NCI-H128 (cell line): ENCODE measurements at regions not wholly inside any gene's neighbourhood (a gene's known extent, or its start where the extent isn't known, plus 50 kb on each side); places are given as distances from the start of the nearest gene placed in this dataset.

Experiments used
- DNase-seq: peaks from one replicate; lab custom pipeline; 2025; ENCODE audit not compliant: unreplicated experiment; lab: John Stamatoyannopoulos, UW

- no peak for DNase-seq
Observed at GRCh38 chr9:86798966-86799365, 148.3 kb downstream of the GAS1 start.

- DNase-seq = no peak
Observed at GRCh38 chr9:86796666-86797065, 150.6 kb downstream of the GAS1 start.

- DNase-seq = no peak
Observed at GRCh38 chr9:86795823-86796553, 151.3 kb downstream of the GAS1 start.

- DNase-seq = no peak
Observed at GRCh38 chr9:86795047-86795442, 152.3 kb downstream of the GAS1 start.

GRCh38 chr9:86794391-86795046 is 152.8 kb downstream of the GAS1 start:
- no peak for DNase-seq

GRCh38 chr9:86792136-86792535 is 155.2 kb downstream of the GAS1 start:
- no peak for DNase-seq

- no peak for DNase-seq
Observed at GRCh38 chr9:86790805-86791204, 156.5 kb downstream of the GAS1 start.

GRCh38 chr9:86788456-86788855 is 158.8 kb downstream of the GAS1 start:
- DNase-seq = no peak

- no peak for DNase-seq
Observed at GRCh38 chr9:86783884-86784283, 163.4 kb downstream of the GAS1 start.

- DNase-seq = no peak
Observed at GRCh38 chr9:86782831-86783230, 164.5 kb downstream of the GAS1 start.

GRCh38 chr9:86778761-86779160 is 168.5 kb downstream of the GAS1 start:
- no peak for DNase-seq

GRCh38 chr9:86775718-86776117 is 171.6 kb downstream of the GAS1 start:
- no peak for DNase-seq

GRCh38 chr9:86774116-86774515 is 173.2 kb downstream of the GAS1 start:
- no peak for DNase-seq

- DNase-seq = no peak
Observed at GRCh38 chr9:86773422-86773945, 173.8 kb downstream of the GAS1 start.

- DNase-seq = no peak
Observed at GRCh38 chr9:86772635-86772993, 174.7 kb downstream of the GAS1 start.

- DNase-seq = no peak
Observed at GRCh38 chr9:86771941-86772634, 175.2 kb downstream of the GAS1 start.

- DNase-seq = no peak
Observed at GRCh38 chr9:86771420-86771819, 175.9 kb downstream of the GAS1 start.

GRCh38 chr9:86768709-86769108 is 178.6 kb downstream of the GAS1 start:
- no peak for DNase-seq

GRCh38 chr9:86768020-86768419 is 179.3 kb downstream of the GAS1 start:
- no peak for DNase-seq

- DNase-seq = no peak
Observed at GRCh38 chr9:86767373-86767772, 179.9 kb downstream of the GAS1 start.

- DNase-seq = no peak
Observed at GRCh38 chr9:86766912-86767311, 180.4 kb downstream of the GAS1 start.

- no peak for DNase-seq
Observed at GRCh38 chr9:86766511-86766910, 180.8 kb downstream of the GAS1 start.
